Ascending aorta (tissue), 2 donors: ENCODE measurements at regions not wholly inside any gene's neighbourhood (a gene's known extent, or its start where the extent isn't known, plus 50 kb on each side); places are given as distances from the start of the nearest gene placed in this dataset.

Source experiments
- DNase-seq, 2 donors: peaks; one replicate each; pipeline ENCODE4 v3.0.0-alpha.2; 2019; ENCODE audit warnings: low spot score in 2 of 2
- H3K27ac ChIP-seq, 2 donors: fragments of 200-600 bp; sonication (generic); one replicate each; pipeline ENCODE4 v1.5.1; 2016 to 2017; ENCODE audit warnings: mild to moderate bottlenecking in 1 of 2
- H3K27me3 ChIP-seq: fragments of 200-600 bp; sonication (generic); one replicate; pipeline ENCODE4 v1.5.1; 2017
- H3K36me3 ChIP-seq, 2 donors: fragments of 200-600 bp; sonication (generic); one replicate each; pipeline ENCODE4 v1.5.1; 2016
- H3K4me1 ChIP-seq, 2 donors: fragments of 200-600 bp; sonication (generic); one replicate each; pipeline ENCODE4 v1.5.1; 2016 to 2017; ENCODE audit warnings: mild to moderate bottlenecking in 1 of 2
- H3K4me3 ChIP-seq, 2 donors: fragments of 200-600 bp; sonication (generic); one replicate each; pipeline ENCODE4 v1.5.1; 2016 to 2017; ENCODE audit warnings: mild to moderate bottlenecking in 1 of 2
- H3K9me3 ChIP-seq, 2 donors: fragments of 200-600 bp; sonication (generic); one replicate each; pipeline ENCODE4 v1.5.1; 2016
- intact Hi-C: fragments of 100-400 bp; cut with DNase I; formaldehyde crosslinking; loops from one replicate; pipeline ENCODE4 v1.15.1; 2023
- TF ChIP-seq, protein P1 (sequence below), 3 experiments: fragments of 200-600 bp in 2 of 3; fragments of 450-650 bp in 1 of 3; sonication (generic) in 2 of 3; IDR thresholded peaks; one replicate each; pipeline ENCODE4 v1.5.1; 2016 to 2019; ENCODE audit warnings: antibody characterized with exemption in 3 of 3, mild to moderate bottlenecking in 1 of 3, moderate library complexity in 1 of 3

GRCh38 chr10:4708123-4708759 lies 117.8 kb upstream of the AKR1E2 start:
- Histone ChIP-seq H3K27ac (no peak overlapping the region), H3K27me3 (no peaks in the 10 kb centered on the region), H3K4me3 (no peak overlapping the region), H3K9me3 (no peaks in the 10 kb centered on the region), H3K36me3 (no peaks in the 10 kb centered on the region), H3K4me1 (no peaks in the 10 kb centered on the region)
- DNase-seq = no peak
- intact Hi-C loops = no loop called here
- TF ChIP-seq, protein P1, sequence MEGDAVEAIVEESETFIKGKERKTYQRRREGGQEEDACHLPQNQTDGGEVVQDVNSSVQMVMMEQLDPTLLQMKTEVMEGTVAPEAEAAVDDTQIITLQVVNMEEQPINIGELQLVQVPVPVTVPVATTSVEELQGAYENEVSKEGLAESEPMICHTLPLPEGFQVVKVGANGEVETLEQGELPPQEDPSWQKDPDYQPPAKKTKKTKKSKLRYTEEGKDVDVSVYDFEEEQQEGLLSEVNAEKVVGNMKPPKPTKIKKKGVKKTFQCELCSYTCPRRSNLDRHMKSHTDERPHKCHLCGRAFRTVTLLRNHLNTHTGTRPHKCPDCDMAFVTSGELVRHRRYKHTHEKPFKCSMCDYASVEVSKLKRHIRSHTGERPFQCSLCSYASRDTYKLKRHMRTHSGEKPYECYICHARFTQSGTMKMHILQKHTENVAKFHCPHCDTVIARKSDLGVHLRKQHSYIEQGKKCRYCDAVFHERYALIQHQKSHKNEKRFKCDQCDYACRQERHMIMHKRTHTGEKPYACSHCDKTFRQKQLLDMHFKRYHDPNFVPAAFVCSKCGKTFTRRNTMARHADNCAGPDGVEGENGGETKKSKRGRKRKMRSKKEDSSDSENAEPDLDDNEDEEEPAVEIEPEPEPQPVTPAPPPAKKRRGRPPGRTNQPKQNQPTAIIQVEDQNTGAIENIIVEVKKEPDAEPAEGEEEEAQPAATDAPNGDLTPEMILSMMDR (IDR thresholded peaks at IDR 0.05) = no peak

DNA sequence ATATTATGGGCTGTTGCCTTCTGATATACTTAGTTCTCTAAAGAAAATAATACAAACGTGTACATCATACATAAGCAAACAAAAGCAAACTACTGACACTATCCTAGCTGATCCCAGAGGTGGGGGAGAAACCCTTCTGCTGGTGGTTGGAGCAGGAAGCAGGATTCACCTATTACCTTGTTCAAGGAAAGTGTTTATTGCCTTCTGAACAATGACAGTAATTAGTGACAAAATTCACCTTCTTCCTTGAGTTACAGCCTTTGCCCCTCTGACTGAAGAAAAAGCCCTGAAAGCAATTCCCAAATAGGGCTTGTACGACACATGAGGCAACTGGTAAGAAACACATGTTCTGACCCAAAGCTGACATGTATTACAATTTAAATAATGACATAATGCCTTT lies 118.8 kb upstream of the AKR1E2 start:
- no peak for DNase-seq
- Histone ChIP-seq H3K27ac (no peak overlapping the region), H3K9me3 (no peaks in the 10 kb centered on the region), H3K36me3 (no peaks in the 10 kb centered on the region), H3K4me3 (no peak overlapping the region), H3K27me3 (no peaks in the 10 kb centered on the region), H3K4me1 (no peaks in the 10 kb centered on the region)
- intact Hi-C loops = no loop called here
- TF ChIP-seq, protein P1 (IDR thresholded peaks at IDR 0.05) = no peak

DNA sequence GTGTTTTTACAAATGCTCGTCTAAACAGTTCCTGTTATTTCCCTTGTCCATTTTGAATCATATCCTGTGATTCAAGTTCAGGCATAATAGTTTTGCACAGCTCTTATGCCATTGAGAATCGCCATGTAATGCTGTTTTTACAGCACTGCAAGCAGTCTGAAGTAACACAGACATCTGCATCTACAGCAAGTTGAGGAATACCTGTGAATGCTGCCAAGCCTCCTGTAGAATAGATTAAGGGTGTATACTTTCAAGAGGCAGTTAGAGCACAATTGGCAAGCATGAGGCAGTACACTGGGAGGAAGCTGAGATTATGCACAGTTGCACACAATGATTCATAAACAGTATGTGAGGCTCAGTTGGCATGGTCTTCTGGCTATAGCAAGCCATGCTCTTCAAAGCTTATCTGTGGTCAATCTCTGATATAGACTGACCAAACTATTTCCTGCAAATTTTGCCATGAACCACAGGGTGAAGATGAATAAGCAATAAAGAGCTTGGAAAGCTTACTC lies 121.9 kb upstream of the AKR1E2 start:
- Histone ChIP-seq H3K9me3 (no peaks in the 10 kb centered on the region), H3K27me3 (no peaks in the 10 kb centered on the region), H3K4me3 (no peak overlapping the region), H3K36me3 (no peaks in the 10 kb centered on the region), H3K4me1 (no peaks in the 10 kb centered on the region), H3K27ac (no peak overlapping the region)
- intact Hi-C loops = no loop called here
- DNase-seq = no peak
- TF ChIP-seq, protein P1 (IDR thresholded peaks at IDR 0.05) = no peak

- TF ChIP-seq, protein P1 (IDR thresholded peaks at IDR 0.05) = no peak
- Histone ChIP-seq H3K36me3 (no peaks in the 10 kb centered on the region), H3K9me3 (no peaks in the 10 kb centered on the region), H3K4me3 (no peak overlapping the region), H3K4me1 (no peaks in the 10 kb centered on the region), H3K27ac (no peak overlapping the region), H3K27me3 (no peaks in the 10 kb centered on the region)
- no peak for DNase-seq
- intact Hi-C loops = no loop called here
Measured at GRCh38 chr10:4701016-4701415, 125.0 kb upstream of the AKR1E2 start.

DNA sequence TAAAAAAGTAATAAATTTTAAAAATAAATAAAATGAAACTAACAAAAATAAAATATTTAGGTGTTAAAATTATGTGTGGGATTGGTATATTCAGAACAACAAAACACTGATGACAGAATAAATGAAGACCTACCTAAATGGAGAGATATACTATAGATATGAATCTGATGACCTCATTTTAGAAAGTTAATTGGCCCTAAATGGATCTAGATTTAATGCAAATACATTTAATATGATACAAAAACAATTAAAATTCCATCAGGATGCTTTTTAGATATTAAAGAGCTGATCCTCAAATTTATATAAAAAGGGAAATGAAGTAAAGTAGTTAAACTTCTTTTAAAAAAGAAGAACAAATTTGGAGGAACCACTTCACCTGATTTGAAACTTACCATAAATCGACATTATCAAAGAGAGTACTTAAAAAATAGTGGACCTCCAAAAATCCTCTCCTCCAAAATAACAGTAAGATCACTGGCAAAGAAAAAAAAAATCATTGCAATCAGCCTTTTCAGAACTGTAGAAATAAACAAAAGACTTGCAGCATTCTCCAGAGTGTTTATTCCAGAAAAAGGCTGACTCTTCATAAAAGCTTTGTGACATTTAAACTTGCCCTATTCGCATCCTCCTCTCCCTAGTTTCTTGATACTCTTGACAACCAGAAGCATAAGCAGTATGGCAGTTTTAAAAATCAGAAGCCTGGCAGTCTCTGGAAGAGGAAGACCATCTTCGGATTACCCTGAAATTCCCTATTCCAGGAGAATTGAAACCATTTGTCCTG lies 125.9 kb upstream of the AKR1E2 start:
- Histone ChIP-seq H3K9me3 (no peaks in the 10 kb centered on the region), H3K4me1 (no peaks in the 10 kb centered on the region), H3K27me3 (no peaks in the 10 kb centered on the region), H3K27ac (no peak overlapping the region), H3K4me3 (no peak overlapping the region), H3K36me3 (no peaks in the 10 kb centered on the region)
- DNase-seq = no peak
- TF ChIP-seq, protein P1 (IDR thresholded peaks at IDR 0.05) = no peak
- intact Hi-C loops = no loop called here
